NCI-H2227 (cell line): ENCODE measurements at regions not wholly inside any gene's neighbourhood (a gene's known extent, or its start where the extent isn't known, plus 50 kb on each side); places are given as distances from the start of the nearest gene placed in this dataset.
A peak's percentile ranks its signal among the peaks of the same experiment; 100 is the strongest.

ENCODE experiments used
- DNase-seq: peaks from one replicate; lab custom pipeline; 2025; ENCODE audit not compliant: unreplicated experiment; lab: John Stamatoyannopoulos, UW

DNA sequence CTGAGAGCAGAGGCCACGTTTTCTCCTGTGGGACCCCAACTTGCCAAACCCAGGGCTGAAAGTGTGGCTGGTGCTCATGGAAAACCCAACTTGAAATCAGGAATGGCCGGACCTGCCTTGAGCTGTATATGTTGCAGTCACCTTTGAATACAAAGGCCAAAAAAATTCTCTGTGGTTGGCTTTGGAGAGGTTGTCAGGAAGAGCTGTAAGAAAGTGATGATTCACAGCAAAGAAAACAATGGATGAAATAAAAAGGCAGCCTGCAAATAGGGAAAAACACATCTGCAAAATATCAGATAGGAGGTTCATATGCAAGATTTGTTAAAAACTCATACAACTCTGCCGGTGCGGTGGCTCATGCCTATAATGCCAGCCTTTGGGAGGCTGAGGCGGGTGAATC lies 715.8 kb downstream of the UQCRFS1 start:
- no peak for DNase-seq

- no peak for DNase-seq
Measured at GRCh38 chr19:28495046-28495445, 717.9 kb downstream of the UQCRFS1 start.

- DNase-seq, result no peak
Measured at GRCh38 chr19:28494461-28494860, 718.5 kb downstream of the UQCRFS1 start.

DNA sequence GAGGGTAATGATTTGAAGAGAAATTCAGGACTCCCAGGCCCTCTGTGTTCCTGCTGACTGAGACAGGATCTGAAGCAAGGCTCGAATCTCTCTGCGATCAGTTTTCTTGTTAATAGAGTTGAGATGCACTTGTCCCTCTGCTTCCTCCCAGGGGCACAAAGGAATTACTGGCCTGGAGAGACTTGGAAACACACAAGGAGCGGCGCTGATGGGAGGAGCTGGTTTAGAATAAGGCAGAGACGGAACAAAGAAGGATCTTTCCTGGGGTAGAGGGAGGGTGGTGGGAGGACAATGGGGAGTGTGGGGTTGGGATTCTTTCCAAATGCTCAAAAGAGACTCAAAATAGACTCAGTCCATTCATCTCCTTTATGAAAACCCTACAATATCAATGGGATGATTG lies 719.1 kb downstream of the UQCRFS1 start:
- DNase-seq, result no peak

DNA sequence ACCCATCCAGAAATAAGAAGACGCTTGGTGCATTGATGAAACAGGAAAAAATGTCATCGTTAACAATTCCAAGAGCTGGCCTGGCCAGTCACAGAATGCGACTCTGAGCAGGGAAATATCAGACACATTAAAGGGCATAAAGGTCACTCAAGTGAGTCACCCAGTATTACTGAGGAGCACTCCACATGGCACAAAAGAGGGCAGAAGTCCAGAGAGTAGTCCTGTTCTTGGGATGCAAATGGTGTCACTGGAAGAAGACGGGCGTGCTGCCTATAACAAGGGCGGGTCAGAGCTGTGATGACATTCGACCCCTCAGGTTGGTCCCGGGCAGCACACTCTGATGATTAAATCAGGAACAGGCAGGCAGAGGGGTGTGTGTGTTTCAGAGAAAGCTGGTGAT lies 720.3 kb downstream of the UQCRFS1 start:
- DNase-seq, result no peak

DNA sequence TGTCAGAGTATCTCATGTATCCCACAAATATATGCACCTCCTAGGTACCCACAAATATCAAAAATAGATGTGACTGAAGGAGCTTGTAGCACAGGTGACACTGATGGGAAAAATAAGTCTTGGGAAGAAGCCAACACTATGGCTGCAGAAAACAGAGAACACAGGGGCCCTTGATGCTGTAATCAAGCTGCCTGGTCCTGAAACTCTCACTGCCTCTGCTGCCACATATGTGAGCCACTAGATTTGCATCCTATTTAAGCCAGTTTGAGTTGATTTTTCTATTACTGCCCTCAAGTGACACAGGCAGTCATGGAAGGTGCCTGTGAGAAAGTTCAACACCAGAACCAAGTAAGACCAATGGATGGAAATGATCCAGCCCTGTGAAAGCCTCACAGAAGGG lies 720.8 kb downstream of the UQCRFS1 start:
- no peak for DNase-seq

GRCh38 chr19:28489776-28490175 lies 723.2 kb downstream of the UQCRFS1 start:
- DNase-seq, result no peak

- DNase-seq, result no peak
Measured at GRCh38 chr19:28489126-28489660, 723.8 kb downstream of the UQCRFS1 start.

DNA sequence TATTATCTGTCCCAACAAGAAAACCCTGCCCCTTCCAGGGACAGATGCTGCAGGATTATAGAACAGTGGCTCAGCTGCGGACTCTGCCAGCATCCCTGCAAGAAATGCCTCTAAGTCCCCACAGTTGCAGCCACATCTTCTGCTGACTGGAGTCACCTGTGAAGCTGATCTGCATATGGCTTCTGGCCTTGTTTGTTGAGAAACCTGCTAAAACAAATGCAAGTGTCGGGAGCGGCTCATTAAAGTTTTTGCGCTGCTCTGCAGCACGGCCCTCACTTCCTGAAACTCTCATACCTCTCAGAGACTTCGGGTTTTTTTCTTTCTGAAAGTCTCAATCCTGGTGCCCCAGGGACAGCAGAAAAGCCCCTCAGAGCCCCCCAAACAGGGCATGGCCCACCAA lies 725.0 kb downstream of the UQCRFS1 start:
- no peak for DNase-seq

DNA sequence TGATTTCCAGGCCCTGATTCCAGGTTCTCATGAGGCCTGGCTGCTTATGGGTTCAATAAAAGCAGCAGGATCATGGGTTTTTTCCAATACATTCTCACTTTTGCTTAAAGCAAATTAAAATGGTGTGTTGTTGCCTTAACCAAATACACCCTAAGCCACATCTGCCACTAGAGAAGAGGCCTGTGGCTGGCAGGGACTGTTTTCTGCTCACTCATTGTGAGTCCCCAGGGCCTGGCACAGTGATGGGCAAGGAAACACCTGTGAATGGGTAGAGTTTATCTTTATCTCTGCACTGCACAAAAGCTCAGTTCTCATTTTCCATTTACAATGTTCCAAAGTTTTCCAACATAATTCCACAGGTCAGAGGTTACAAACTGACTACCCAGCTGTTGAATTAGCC lies 726.0 kb downstream of the UQCRFS1 start:
- no peak for DNase-seq

DNA sequence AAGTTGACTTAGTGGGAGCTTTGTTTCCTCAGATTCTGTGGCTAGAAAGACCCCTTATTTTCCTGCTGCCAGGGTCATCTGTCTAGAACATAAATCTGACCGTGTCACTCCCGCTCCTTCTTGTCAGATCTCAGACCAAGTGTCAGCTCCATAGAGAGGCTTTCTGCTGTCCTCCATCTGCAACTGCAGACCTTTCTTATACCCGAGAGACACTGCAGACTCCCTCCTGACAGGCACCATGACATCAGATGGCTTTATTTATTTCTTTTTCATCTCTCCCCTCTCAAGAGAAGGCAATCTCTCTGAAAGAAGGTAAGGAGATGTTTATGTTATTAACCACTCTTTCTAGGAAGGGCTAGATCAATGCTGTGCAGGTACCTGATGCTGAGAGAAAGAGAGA lies 726.5 kb downstream of the UQCRFS1 start:
- DNase-seq, result no peak

DNA sequence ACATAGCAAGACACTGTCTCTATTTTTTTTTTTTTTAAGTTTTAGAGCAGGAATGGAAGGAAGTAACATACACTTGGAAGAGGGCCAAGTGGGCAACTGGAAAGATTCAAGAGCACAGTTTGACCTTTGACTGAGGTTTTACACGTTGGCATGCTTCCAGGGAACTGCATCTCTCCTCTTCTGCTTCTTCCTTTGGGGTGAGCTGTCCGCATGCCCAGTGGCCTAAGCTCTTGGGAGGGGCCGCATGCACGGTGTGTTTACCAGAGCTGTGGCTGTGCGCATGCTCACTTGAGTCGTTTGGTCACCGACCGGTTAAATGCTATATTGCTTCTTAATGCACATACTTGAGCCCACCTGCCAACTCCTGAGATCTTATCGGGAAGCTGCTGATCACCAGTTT lies 727.7 kb downstream of the UQCRFS1 start:
- DNase-seq, result peak; percentile 90

DNA sequence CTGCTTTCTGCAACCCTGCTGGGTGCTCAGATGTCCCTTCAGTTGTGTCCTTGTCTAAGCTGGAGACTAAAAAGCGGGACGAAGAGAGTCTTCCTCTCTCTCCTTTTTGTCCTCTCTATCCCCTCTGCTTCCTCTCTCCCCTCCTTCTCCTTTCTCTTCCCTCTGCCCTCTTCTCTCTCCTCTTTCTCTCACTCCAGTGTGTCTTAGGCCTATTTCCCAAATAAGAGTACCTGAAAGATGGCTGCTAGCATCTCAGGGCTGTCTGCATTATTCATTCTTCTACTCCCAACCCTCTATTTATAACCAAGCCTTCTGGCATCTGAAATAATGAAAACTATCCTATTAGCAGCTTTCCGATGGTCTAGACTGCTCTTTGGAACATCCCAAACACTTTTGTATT lies 729.8 kb downstream of the UQCRFS1 start:
- no peak for DNase-seq

- DNase-seq, result no peak
Measured at GRCh38 chr19:28482221-28482620, 730.7 kb downstream of the UQCRFS1 start.

DNA sequence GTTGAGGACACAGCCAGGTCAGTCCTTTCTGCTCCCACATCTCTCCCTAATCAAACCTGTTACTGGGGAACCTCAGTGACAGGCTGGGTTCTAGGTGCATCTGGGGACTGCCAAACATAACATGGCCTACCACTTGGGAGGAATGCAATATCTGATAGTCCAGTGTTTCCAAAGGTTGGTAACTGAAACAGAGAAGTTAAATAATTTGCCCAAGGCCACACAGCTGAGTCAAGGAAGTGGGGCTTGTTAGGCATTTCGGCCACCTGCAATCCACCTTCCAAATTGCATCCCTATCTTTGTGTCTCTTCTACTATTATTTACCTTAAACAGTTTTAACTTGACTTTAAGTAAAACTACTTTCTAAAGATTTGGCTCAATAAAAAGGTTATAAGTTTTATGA lies 731.3 kb downstream of the UQCRFS1 start:
- no peak for DNase-seq

- no peak for DNase-seq
Measured at GRCh38 chr19:28475525-28475924, 737.4 kb downstream of the UQCRFS1 start.

DNA sequence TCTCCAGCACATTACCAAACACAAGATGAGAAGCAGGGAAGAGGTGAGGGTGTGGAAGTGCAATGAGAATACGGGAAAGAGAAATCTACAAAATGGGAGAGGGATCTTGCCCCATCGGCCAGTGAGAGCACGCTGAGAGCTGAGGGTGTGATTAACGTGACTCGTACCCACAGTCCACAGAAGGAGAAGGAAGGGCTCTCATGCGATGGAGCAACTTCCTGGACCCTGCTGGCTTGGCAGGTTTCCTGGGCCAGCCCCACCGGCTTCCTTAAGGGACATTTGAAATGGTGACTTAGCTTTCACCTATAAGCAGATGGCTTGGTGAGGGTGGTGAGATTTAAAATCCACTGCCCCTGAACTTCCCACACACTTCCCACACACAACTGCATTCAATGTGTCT lies 740.1 kb downstream of the UQCRFS1 start:
- no peak for DNase-seq

GRCh38 chr19:28471731-28472510 lies 741.0 kb downstream of the UQCRFS1 start:
- no peak for DNase-seq

GRCh38 chr19:28469544-28469943 lies 743.4 kb downstream of the UQCRFS1 start:
- DNase-seq, result no peak

- DNase-seq, result peak; percentile 47
Measured at GRCh38 chr19:28468701-28469459, 744.1 kb downstream of the UQCRFS1 start.

DNA sequence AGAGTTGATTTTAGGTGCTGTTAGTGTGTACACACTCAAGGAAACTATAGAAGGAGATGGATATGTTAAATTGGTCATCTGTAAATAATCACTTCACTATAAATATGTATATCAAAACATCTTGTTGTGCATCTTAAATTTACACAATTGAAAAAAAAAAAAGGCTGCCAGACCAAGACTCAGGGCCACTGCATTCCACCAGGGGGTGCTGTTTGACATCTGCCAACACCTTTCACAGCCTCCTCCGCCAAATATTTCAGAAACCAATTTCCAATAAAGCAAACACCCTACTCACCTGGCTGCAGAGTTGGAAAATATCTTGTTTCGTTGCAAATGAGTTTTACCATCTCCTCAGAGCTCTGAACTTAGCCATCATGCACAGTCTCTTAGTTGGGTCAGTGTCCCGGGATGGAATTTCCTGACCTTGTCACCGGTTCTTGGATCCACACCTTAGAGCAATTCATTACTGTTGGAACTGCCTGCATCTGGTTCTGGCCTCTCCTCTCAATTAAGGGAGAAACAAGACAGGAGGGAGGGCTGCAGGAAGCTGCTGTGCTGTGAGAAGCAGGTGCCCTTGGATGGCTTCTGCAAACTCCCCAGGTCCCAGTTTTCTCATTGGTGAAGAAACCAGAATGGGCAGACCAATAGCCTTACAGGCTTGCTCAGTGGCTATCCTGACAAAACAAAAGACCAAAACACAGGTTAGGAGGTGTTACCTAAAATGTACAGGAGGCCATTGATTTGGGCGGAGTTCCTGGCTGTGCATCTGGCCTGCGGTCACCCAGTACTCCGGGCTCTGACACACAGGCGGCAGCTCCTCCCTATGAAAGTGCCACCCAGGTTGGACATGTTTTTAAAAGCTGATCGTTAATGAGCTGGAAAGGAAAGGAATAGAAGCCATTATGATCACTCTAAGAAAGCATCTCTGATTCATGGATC lies 746.6 kb downstream of the UQCRFS1 start:
- DNase-seq, result peak; percentile 87
